ENCODE measurements at regions not wholly inside any gene's neighbourhood (a gene's known extent, or its start where the extent isn't known, plus 50 kb on each side); places are given as distances from the start of the nearest gene placed in this dataset.

GRCh38 chr6:95767897-95768463 lies 190.6 kb downstream of the MANEA start:
- TF ChIP-seq, protein P1, sequence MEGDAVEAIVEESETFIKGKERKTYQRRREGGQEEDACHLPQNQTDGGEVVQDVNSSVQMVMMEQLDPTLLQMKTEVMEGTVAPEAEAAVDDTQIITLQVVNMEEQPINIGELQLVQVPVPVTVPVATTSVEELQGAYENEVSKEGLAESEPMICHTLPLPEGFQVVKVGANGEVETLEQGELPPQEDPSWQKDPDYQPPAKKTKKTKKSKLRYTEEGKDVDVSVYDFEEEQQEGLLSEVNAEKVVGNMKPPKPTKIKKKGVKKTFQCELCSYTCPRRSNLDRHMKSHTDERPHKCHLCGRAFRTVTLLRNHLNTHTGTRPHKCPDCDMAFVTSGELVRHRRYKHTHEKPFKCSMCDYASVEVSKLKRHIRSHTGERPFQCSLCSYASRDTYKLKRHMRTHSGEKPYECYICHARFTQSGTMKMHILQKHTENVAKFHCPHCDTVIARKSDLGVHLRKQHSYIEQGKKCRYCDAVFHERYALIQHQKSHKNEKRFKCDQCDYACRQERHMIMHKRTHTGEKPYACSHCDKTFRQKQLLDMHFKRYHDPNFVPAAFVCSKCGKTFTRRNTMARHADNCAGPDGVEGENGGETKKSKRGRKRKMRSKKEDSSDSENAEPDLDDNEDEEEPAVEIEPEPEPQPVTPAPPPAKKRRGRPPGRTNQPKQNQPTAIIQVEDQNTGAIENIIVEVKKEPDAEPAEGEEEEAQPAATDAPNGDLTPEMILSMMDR (IDR thresholded peaks at IDR 0.05; ENCODE audit: extremely low read depth, insufficient read depth, missing control alignments): no peak
- in situ Hi-C loops (cut with MboI; ENCODE audit: low pct_unique_long_range_greater_than_20kb, low sequenced_read_pairs, unreplicated experiment): no loop called here
- DNase-seq (ENCODE audit: low spot score): no peak

GRCh38 chr6:95768539-95768938 lies 191.2 kb downstream of the MANEA start:
- TF ChIP-seq, protein P1 (IDR thresholded peaks at IDR 0.05; ENCODE audit: extremely low read depth, insufficient read depth, missing control alignments): no peak
- in situ Hi-C loops (cut with MboI; ENCODE audit: low pct_unique_long_range_greater_than_20kb, low sequenced_read_pairs, unreplicated experiment): no loop called here
- no peak for DNase-seq (ENCODE audit: low spot score)

GRCh38 chr6:95777338-95777737 lies 200.0 kb downstream of the MANEA start:
- in situ Hi-C loops (cut with MboI; ENCODE audit: low pct_unique_long_range_greater_than_20kb, low sequenced_read_pairs, unreplicated experiment): no loop called here
- TF ChIP-seq, protein P1 (IDR thresholded peaks at IDR 0.05; ENCODE audit: extremely low read depth, insufficient read depth, missing control alignments): no peak

DNA sequence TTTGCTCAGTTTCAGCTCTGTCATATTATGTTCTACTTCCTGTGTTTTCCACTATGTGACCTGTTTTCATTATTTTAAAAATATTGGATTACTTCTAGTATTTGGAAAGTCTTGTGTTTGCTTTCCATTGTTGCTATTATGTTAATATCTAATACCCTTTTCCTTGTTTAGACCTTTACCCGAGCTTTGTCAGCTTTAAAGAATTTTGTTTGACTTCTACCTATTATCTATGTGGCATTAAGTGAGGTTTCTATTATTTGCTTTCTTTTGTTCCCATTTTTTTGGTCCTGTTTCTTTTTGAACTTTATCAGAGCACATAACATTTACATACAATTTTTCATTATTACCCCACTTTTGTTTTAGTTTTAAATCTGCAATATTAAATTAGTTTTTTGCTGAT lies 202.7 kb downstream of the MANEA start:
- in situ Hi-C loops (cut with MboI; ENCODE audit: low pct_unique_long_range_greater_than_20kb, low sequenced_read_pairs, unreplicated experiment): no loop called here
- TF ChIP-seq, protein P1 (IDR thresholded peaks at IDR 0.05; ENCODE audit: extremely low read depth, insufficient read depth, missing control alignments): no peak
- no peak for DNase-seq (ENCODE audit: low spot score)

More at GRCh38 chr6:95777338-95777737, 200.0 kb downstream of the MANEA start:
- no peak for DNase-seq (ENCODE audit: low spot score)

- in situ Hi-C loops (cut with MboI; ENCODE audit: low pct_unique_long_range_greater_than_20kb, low sequenced_read_pairs, unreplicated experiment): no loop called here
- no peak for DNase-seq (ENCODE audit: low spot score)
- TF ChIP-seq, protein P1 (IDR thresholded peaks at IDR 0.05; ENCODE audit: extremely low read depth, insufficient read depth, missing control alignments): no peak
These were observed 206.7 kb downstream of the MANEA start for GRCh38 chr6:95784019-95784418.

DNA sequence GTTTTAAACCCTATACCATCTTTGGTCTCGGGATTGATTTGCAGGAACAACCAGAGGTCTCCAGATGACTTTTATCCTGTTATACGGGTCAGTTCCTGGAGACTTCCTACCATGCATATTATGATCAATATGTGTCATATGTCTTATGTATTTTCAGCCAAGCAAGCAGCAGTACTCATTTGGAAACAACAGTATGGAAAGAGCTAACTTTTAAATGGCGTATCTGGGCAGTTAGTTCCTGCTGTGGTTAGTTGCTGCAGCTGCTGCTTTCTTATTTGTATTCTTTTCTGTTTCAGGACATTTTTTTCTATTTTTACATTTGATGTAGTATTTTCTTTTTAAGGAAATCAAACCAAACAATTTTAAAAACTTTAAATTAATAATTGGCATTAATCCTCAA lies 207.5 kb downstream of the MANEA start:
- DNase-seq (ENCODE audit: low spot score): no peak
- TF ChIP-seq, protein P1 (IDR thresholded peaks at IDR 0.05; ENCODE audit: extremely low read depth, insufficient read depth, missing control alignments): no peak
- in situ Hi-C loops (cut with MboI; ENCODE audit: low pct_unique_long_range_greater_than_20kb, low sequenced_read_pairs, unreplicated experiment): no loop called here
